Uterus (tissue), 2 donors: ENCODE measurements at regions not wholly inside any gene's neighbourhood (a gene's known extent, or its start where the extent isn't known, plus 50 kb on each side); places are given as distances from the start of the nearest gene placed in this dataset.

Source experiments
- POLR2A ChIP-seq, 2 donors: fragments of 450-650 bp; IDR thresholded peaks; one replicate each; pipeline ENCODE4 v1.6.1; 2016; ENCODE audit warnings: antibody characterized with exemption in 2 of 2, mild to moderate bottlenecking in 1 of 2, moderate library complexity in 1 of 2
- TF ChIP-seq, protein P1 (sequence below), 4 experiments: fragments of 200-600 bp in 2 of 4; fragments of 450-650 bp in 2 of 4; sonication (generic) in 2 of 4; IDR thresholded peaks; one replicate each; pipeline ENCODE4 v1.5.1; 2016 to 2019; ENCODE audit warnings: antibody characterized with exemption in 4 of 4, mild to moderate bottlenecking in 2 of 4, moderate library complexity in 1 of 4

- TF ChIP-seq, protein P1, sequence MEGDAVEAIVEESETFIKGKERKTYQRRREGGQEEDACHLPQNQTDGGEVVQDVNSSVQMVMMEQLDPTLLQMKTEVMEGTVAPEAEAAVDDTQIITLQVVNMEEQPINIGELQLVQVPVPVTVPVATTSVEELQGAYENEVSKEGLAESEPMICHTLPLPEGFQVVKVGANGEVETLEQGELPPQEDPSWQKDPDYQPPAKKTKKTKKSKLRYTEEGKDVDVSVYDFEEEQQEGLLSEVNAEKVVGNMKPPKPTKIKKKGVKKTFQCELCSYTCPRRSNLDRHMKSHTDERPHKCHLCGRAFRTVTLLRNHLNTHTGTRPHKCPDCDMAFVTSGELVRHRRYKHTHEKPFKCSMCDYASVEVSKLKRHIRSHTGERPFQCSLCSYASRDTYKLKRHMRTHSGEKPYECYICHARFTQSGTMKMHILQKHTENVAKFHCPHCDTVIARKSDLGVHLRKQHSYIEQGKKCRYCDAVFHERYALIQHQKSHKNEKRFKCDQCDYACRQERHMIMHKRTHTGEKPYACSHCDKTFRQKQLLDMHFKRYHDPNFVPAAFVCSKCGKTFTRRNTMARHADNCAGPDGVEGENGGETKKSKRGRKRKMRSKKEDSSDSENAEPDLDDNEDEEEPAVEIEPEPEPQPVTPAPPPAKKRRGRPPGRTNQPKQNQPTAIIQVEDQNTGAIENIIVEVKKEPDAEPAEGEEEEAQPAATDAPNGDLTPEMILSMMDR (IDR thresholded peaks at IDR 0.05), result no peak
- no peak for TF ChIP-seq POLR2A (IDR thresholded peaks at IDR 0.05)
Observed at GRCh38 chr1:232459826-232460225, 170.1 kb downstream of the SIPA1L2 start.
